WI38 (cell line): ENCODE measurements at regions not wholly inside any gene's neighbourhood (a gene's known extent, or its start where the extent isn't known, plus 50 kb on each side); places are given as distances from the start of the nearest gene placed in this dataset.

Experiments
- H3K4me3 ChIP-seq: 2 replicates; pipeline ENCODE4 v1.5.1; 2011; ENCODE audit warnings: low read depth, mild to moderate bottlenecking, control low read depth, low read length
- TF ChIP-seq, protein P1 (sequence below): IDR thresholded peaks from 2 replicates; pipeline ENCODE4 v1.5.1; 2012; ENCODE audit warnings: low read depth, mild to moderate bottlenecking, control low read depth, low read length

- H3K4me3 ChIP-seq = no peak overlapping the region
- TF ChIP-seq, protein P1, sequence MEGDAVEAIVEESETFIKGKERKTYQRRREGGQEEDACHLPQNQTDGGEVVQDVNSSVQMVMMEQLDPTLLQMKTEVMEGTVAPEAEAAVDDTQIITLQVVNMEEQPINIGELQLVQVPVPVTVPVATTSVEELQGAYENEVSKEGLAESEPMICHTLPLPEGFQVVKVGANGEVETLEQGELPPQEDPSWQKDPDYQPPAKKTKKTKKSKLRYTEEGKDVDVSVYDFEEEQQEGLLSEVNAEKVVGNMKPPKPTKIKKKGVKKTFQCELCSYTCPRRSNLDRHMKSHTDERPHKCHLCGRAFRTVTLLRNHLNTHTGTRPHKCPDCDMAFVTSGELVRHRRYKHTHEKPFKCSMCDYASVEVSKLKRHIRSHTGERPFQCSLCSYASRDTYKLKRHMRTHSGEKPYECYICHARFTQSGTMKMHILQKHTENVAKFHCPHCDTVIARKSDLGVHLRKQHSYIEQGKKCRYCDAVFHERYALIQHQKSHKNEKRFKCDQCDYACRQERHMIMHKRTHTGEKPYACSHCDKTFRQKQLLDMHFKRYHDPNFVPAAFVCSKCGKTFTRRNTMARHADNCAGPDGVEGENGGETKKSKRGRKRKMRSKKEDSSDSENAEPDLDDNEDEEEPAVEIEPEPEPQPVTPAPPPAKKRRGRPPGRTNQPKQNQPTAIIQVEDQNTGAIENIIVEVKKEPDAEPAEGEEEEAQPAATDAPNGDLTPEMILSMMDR = no peak
Observed at GRCh38 chr15:77866596-77867125, 210.8 kb downstream of the TBC1D2B start.

DNA sequence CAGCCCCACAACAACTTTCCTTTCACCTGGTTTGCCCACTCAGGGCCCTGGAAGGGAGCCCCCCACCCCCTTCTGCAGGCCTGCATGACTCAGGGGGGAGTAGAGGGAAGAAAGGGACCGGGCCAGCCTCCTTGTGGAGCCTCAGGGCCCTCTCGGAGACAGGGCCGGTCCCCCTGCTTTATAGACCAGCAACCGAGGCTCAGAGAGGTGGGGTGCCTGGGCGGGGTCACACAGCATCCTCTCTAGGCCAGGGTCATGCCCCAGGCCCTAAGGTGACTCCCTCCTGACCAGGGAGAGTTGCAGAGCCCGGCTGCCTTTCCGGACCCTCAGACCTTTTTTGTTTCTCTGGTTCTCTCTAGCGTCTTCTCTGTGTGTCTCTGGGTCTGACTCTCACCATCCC lies 211.3 kb downstream of the TBC1D2B start:
- H3K4me3 ChIP-seq = no peak overlapping the region
- TF ChIP-seq, protein P1 = no peak

DNA sequence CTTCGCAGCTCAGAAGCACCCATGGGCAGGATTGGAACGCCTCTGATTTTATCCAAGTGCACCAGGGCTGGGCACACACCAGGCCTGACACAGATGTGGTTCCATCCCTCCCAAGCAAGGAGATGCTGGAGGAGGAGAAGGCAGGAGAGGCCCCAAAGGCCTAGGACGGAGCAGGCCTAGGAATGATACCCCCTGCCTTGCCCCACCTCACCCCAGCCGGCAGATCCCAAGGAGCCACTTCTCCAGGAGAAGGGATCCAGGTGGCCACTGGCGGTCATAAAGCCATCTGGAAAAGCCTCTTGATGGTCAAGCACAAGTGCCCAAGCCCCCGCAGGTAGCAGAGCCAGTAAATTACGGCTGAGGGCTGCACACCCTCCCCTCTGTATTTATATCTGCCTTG lies 211.8 kb downstream of the TBC1D2B start:
- H3K4me3 ChIP-seq = no peak overlapping the region
- TF ChIP-seq, protein P1 = no peak

- H3K4me3 ChIP-seq = no peak overlapping the region
- TF ChIP-seq, protein P1 = no peak
Observed at GRCh38 chr15:77865106-77865610, 212.4 kb downstream of the TBC1D2B start.

- TF ChIP-seq, protein P1 = no peak
- H3K4me3 ChIP-seq = no peak overlapping the region
Observed at GRCh38 chr15:77864211-77865105, 213.1 kb downstream of the TBC1D2B start.

DNA sequence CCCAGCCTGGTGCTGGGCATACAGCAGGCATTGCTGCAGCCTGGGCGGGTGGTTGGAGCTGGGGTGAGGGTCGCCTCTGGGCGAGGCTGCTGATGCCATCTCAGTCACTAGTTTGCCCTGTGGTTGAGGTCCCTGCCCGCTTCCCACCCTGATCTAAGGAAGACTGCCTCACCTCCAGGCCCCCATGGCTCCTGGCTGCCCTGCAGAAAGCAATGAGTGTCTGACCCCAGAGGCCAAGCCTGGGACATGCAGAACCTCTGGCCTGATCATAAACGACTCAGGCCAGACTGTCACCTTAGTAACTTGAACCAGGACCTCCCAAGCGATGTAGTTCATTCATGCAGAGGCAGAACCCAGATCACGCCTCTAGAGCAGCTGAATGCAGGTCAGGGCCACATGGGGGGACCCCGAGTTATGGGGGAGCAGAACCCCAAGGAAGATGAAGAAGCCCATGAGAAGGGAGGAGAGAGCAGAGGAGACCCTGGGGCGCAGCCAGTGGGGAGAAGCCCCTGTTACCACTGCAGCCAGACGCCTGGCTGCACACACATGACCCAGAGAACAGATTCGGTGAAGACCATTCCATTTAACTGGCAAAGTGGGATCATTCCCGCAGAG lies 213.9 kb downstream of the TBC1D2B start:
- H3K4me3 ChIP-seq = no peak overlapping the region
- TF ChIP-seq, protein P1 = no peak
